ENCODE measurements at regions not wholly inside any gene's neighbourhood (a gene's known extent, or its start where the extent isn't known, plus 50 kb on each side); places are given as distances from the start of the nearest gene placed in this dataset.

DNA sequence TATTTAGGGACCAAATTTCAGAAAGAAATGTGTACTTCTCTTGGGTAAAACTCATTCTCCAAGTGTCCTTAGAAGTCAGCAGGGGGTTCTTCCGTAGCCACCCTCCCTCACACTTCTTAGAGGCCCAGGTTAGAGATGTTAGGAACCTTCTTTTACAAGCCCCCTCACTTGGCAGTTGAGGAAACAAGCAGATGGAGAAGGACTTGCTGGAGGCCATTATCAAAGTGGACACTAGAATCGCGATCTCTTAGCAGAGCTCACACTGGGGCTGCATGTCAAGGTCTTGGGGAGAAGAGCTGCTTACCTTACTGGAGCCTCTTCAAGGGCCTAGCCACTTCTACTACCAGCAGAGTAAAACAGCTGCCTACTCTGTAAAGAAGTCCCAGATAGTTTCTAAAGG lies 69.4 kb upstream of the POLG start:
- peaks cover 10% of the 10 kb centered on the region for H3K27me3 ChIP-seq
- DNase-seq, result no peak
- H3K4me1 ChIP-seq, result no peaks in the 10 kb centered on the region
- H3K9me3 ChIP-seq (replicated peaks), result no peaks in the 10 kb centered on the region
- no peak overlapping the region for H3K27ac ChIP-seq
- H3K4me3 ChIP-seq, result no peak overlapping the region
- no peaks in the 10 kb centered on the region for H3K36me3 ChIP-seq

DNA sequence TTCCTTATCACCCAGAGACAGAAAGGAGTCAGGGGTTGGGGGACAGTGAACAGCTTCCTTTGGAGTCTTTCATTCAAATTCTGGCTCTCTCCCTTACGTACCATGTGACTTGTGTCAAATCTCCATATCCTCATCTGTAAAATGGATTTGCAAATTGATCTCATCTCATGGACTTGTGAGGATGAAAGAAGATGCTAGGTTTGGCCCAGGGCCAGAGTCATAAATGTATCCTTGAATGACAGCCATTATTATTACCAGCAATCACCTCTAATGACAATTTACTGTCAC lies 67.8 kb upstream of the POLG start:
- Histone ChIP-seq H3K4me1 (no peaks in the 10 kb centered on the region), H3K9me3 (replicated peaks) (no peaks in the 10 kb centered on the region), H3K4me3 (no peak overlapping the region), H3K27me3 (peaks cover 14% of the 10 kb centered on the region), H3K36me3 (no peaks in the 10 kb centered on the region), H3K27ac (no peak overlapping the region)
- DNase-seq, result no peak

DNA sequence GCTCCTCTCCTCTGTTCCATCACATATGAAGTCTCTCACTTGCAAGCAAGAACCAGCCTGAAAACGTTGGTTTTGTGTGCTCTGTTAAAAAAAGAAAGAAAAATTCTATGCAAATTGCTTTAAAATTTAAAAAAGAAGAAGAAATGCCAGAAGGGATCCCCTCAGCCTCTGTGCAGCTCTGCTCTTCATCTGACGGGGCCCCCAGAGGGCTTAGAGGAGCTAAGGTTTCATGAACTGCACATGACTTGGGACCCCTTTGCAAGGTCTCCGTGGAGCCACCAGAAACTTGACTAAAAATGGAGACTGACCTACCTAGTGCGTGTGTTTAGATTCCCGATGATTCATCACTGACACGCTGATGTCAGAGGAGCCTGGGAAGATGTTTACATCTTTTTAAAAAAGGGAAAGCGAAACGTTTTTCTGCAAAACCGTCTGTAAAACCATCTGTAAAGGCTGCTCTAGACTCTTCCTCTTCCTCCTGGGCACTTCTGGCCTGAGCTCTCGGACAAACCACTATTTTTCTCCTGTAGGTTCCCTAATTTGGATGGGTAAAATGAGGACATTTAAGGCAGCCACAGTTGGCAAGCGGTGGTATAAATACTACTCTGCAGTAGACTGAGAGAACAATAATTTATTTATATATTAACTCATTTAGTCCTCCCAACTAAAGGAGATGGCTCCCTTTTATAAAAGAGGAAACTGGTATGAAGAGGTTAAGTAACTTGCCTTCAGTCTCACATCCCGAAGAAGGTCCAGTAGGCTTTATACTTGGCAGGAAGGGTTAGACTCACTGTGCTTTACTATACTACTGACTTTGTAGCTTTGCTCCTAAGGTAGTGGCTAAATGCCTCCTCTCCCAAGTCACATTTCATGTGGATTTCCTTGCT lies 67.2 kb upstream of the POLG start:
- DNase-seq, result no peak
- Histone ChIP-seq H3K4me1 (no peaks in the 10 kb centered on the region), H3K9me3 (replicated peaks) (no peaks in the 10 kb centered on the region), H3K27ac (no peak overlapping the region), H3K4me3 (no peak overlapping the region), H3K36me3 (no peaks in the 10 kb centered on the region), H3K27me3 (peaks cover 14% of the 10 kb centered on the region)

DNA sequence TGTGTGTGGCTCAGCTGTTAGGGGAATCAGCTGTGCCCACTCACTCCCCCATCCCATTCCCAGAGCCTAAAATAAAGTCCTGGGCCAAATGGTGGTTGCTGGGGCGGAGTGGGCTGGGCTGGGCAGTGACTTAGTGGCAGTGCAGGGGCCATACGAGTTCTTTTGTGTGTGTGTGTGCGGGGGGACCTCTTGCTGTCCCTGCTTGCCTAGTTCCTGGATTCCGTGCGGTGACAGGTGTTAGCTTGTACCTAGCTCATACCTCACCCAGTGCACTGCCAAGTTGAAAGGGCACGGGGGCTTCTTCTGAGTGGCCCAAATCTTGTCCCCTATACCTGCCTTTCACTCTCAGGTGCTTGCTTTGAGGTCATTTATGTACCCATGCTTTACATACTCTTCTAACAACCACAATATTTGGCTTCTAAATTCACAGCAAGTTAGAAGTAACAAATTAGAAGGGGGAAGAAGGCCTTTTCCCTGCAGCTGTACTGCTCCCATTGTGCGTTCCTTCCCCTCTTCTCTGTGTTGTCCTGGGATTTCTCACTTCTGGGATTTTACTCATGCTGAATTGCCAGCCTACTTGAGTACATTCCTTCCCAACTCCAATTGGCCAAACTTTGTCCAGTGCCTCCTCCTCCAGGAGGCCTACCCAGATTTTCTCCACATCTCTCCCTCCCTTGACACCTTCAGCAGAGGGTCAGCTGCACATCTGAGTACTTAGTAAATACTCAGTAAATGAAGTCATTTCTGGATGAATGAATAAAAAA lies 66.3 kb upstream of the POLG start:
- Histone ChIP-seq H3K4me1 (no peaks in the 10 kb centered on the region), H3K27me3 (peaks cover 14% of the 10 kb centered on the region), H3K9me3 (replicated peaks) (no peaks in the 10 kb centered on the region), H3K27ac (no peak overlapping the region), H3K36me3 (no peaks in the 10 kb centered on the region), H3K4me3 (no peak overlapping the region)
- DNase-seq, result no peak

DNA sequence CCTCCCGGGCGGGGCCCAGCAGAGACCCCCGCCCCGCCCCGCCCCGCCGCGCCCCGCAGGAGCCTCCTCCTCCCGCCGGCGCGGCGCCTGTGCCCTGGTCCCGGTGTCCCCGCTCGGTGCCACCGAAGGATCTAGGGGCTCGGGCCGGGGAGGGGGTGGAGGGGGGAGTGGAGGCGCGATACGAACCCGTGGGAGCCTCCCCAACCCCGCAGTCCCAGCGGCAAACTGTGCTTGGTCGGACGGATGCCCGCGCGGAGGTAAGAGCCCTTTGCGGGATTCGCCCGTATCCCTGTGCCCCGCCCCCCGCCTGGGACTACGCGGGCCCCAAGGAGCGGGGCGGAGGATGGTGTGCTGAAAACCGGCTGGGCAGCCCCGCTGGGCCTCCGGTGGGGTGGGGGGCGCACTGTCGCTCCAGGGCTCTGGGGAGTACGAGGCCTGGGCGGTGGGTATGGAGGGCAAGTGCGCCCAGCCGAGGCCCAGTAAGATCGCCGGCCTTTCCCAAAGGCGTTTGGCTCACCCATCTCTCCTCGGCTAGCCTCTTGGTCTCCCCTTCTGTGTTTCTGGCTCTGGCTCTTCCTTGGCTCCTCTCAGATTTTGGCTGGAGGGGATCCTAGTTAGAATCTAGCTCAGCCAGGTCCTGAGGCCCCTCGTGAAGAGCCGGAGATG lies 65.6 kb upstream of the POLG start:
- no peaks in the 10 kb centered on the region for H3K36me3 ChIP-seq
- no peak overlapping the region for H3K27ac ChIP-seq
- no peaks in the 10 kb centered on the region for H3K9me3 ChIP-seq (replicated peaks)
- H3K4me1 ChIP-seq, result no peaks in the 10 kb centered on the region
- peak overlapping the region; percentile 50 for H3K4me3 ChIP-seq
- H3K27me3 ChIP-seq, result peaks cover 14% of the 10 kb centered on the region
- no peak for DNase-seq

DNA sequence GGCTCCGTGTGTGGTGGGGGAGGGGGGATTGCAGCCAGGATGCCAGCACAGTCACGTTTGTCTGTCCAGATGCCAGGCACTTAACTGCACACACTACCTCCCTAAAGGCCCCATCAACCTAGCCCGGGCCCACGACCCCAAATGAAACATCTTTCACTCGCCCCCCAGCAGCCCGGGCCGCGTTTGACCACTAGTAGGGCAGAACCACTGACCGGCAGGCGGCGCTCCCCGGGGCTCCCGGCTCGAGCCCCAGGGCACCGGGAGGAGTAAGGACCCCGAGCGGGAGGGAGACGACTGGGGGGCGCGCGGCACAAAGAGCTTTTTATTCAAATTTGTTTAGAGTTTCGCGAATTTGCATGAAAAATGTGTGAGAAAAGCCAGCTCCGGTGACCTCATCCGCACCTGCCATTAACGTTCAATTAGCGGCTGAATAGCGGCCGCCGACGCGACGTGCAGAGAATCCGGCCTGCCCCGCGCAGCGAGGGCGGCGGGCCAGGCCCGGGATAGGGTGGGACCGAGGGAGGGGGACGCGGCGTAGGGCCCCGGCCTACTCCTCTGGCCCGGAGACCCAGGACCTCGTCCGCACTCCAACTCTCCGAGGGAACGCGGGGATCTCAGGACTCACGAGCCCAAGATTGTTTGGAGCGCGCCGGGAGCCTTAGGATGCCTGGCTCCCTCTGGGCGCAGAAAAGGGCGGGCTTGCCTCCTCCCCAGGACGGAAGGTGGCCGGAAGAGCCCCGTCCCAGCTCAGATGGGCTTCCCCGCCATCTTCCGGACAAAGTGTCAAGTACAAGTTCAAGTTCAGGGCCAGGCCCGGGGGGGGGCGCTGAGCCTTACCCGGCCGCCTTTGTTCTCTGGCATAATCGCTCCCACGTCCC lies 64.9 kb upstream of the POLG start:
- DNase-seq, result peak in 1 of 2 experiments; percentile 34
- Histone ChIP-seq H3K36me3 (no peaks in the 10 kb centered on the region), H3K27ac (no peak overlapping the region)

DNA sequence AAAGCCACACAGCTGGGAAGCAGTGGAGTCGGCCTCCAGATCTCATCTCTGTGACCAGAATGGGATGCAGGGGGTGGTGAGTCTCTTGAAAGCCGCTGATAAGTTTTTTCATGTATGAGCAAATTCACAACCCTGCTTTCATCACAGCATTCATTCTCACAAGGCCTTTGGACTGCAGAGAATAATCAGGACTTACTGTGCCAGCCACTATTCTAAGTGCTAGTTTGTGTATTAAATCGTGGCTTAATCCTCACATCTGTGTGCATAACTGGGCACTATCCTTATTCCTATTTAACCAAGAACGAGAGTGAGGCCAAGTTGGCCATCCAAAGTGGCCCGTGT lies 64.2 kb upstream of the POLG start:
- Histone ChIP-seq H3K27ac (no peak overlapping the region), H3K4me3 (no peak overlapping the region), H3K36me3 (no peaks in the 10 kb centered on the region), H3K27me3 (peaks cover 14% of the 10 kb centered on the region), H3K4me1 (no peaks in the 10 kb centered on the region), H3K9me3 (replicated peaks) (no peaks in the 10 kb centered on the region)
- no peak for DNase-seq

More for the DNA sequence above, 64.9 kb upstream of the POLG start:
- Histone ChIP-seq H3K4me1 (no peaks in the 10 kb centered on the region), H3K27me3 (peaks cover 14% of the 10 kb centered on the region), H3K4me3 (peak overlapping the region; percentile 50), H3K9me3 (replicated peaks) (no peaks in the 10 kb centered on the region)

DNA sequence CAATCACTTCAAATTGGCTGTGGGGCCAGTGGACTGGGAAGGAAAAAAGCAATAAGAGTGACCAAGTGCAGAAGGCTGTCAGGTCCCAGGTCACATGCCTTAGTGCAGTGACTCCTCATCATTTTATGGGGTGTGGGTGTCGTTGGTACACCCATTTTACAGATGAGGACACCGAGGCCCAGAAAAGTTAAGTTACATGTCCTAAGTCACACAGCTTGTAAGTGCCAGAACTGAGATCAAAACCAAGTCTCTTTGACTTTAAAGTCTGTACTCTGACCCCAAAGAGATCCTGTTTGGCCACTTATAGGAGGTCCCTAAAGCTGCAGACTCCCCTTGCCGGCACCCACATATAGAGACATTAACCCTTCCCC lies 63.0 kb upstream of the POLG start:
- Histone ChIP-seq H3K4me1 (no peaks in the 10 kb centered on the region), H3K27ac (no peak overlapping the region), H3K36me3 (no peaks in the 10 kb centered on the region), H3K4me3 (no peak overlapping the region), H3K27me3 (peaks cover 14% of the 10 kb centered on the region), H3K9me3 (replicated peaks) (no peaks in the 10 kb centered on the region)
- no peak for DNase-seq

DNA sequence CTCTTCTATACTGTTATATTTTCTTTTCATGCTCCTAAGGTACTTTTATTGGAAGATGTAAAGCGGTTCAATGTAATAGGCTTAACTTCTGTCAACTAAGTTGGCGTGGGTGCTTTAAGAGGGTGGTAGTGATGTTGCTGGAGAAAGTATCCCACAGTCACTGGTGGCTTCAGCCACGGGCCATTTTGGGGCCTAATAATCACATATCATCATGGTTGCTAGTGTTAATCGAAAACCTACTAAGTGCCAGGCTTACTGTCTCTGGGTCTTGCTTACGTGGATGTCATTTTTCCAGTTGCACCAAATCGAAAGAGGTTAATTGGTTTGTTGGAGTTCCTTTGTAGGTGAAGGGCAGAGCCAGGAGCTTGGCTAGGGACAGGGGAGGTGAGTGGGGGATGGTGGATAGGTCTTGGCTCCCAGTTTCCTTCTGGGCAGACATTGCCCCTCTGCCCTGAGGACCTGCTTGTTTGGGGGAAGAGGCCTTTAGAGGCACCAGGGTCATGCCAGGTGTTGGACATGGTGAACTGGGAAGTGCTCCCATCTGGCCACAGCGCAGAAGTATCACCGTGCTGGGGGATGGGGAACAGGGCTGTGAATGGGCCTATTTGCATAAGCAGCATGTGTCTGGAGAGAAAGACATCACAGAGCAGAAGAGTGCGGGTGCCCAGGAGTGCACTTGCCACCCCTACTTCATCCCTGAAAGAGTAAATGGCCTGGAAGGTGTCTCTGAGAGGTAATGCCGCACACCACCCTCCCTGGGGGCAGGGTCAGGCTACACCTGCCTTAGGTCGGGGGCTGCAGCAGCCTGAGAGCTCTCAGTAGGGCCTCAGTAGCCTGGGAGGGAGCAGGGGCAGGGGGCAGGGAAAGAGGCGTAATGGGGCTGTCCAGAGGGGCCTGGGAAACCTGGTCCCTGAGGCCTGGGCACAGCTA lies 62.4 kb upstream of the POLG start:
- H3K36me3 ChIP-seq, result no peaks in the 10 kb centered on the region
- H3K4me3 ChIP-seq, result no peak overlapping the region
- peaks cover 11% of the 10 kb centered on the region for H3K27me3 ChIP-seq
- no peaks in the 10 kb centered on the region for H3K4me1 ChIP-seq
- no peaks in the 10 kb centered on the region for H3K9me3 ChIP-seq (replicated peaks)
- DNase-seq, result no peak
- no peak overlapping the region for H3K27ac ChIP-seq

DNA sequence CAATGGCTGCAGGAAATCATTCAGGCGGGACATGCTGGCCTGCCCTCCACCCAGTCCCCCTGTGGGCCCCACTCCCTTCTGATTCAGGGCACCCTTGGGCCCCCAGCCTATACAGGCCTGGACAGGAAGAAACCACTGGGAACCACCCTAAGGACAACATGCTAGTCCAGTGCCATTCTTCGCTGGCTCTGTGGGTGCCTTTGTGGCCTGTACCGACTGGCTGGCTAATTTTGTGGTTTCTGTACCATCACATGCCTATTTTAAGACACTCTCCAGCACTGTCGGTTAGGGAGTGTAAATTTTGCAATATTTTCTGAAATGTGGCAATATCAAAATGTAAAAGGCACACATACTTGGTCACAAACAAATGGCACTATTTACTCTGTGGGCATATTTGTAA lies 61.4 kb upstream of the POLG start:
- H3K36me3 ChIP-seq, result no peaks in the 10 kb centered on the region
- H3K4me1 ChIP-seq, result no peaks in the 10 kb centered on the region
- no peak overlapping the region for H3K27ac ChIP-seq
- DNase-seq, result no peak
- H3K9me3 ChIP-seq (replicated peaks), result no peaks in the 10 kb centered on the region
- no peak overlapping the region for H3K4me3 ChIP-seq
- peaks cover 5% of the 10 kb centered on the region for H3K27me3 ChIP-seq

DNA sequence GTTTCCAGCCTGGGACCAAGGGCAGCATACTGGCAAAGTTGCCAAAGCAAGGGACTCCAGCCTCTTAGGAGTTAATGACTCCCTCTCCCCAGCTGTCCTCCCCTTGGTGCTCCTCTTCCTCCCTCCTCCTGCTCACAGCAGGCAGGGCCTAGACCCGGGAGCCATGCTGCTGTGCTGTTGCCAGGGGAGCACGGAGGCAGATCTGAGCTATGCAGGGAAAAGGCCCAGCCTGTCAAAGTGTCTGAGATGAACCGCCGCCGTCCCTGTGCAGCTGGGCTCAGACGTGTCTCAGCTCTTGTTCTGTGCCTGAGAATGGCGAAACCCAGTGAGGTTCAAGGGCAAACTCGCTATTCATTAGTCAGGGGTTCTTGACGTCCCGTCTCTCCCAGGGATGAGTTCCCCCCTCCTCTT lies 60.8 kb upstream of the POLG start:
- Histone ChIP-seq H3K27me3 (peaks cover 6% of the 10 kb centered on the region; the same call in 1 of the 2 replicates), H3K36me3 (no peaks in the 10 kb centered on the region), H3K4me1 (no peaks in the 10 kb centered on the region), H3K9me3 (replicated peaks) (no peaks in the 10 kb centered on the region), H3K27ac (no peak overlapping the region), H3K4me3 (no peak overlapping the region)
- DNase-seq, result no peak

DNA sequence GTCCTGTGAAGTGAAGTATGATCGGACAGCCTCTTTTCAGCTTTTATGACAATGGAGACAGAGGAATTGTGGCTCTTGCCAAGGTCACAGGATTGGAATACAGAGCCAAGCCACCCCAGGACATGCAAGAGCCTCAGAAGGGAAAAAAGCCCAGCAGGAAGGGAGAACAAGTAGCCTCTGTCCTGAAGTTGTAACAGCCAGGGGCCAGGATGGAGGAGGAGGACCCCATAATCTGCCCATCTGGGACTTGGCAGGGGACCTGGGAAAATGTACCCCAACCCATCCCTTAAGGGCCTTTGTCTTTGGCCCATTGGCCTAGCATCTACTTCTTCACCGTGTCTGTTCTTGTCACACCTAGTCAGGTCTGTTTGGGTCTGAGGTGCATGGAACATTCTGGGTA lies 60.4 kb upstream of the POLG start:
- peaks cover 8% of the 10 kb centered on the region; the same call in 1 of the 2 replicates for H3K27me3 ChIP-seq
- no peak overlapping the region for H3K4me3 ChIP-seq
- no peaks in the 10 kb centered on the region for H3K9me3 ChIP-seq (replicated peaks)
- no peak overlapping the region for H3K27ac ChIP-seq
- DNase-seq, result no peak
- H3K36me3 ChIP-seq, result no peaks in the 10 kb centered on the region
- no peaks in the 10 kb centered on the region for H3K4me1 ChIP-seq

DNA sequence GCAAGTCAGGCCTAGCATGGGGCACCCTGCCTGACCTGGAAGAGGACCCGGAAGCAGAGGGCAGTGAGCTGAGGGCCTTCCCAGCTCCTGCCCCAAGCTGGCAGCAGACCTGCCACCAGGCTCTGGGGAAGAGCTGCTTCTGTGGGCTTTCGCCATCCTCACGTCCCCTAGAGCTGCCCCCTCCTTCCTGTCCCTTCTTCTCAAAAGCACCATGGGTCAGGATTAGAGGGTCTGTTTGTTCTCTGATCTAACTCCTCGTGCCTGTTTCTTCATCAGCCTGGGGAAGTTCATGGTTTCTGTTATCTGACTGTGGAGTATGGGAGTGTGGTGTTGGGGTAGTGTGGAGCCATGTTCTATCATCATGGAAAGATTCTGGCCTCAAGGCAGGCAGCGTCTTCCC lies 58.4 kb upstream of the POLG start:
- H3K27ac ChIP-seq, result no peak overlapping the region
- no peaks in the 10 kb centered on the region for H3K9me3 ChIP-seq (replicated peaks)
- no peaks in the 10 kb centered on the region for H3K4me1 ChIP-seq
- H3K4me3 ChIP-seq, result no peak overlapping the region
- no peaks in the 10 kb centered on the region for H3K36me3 ChIP-seq
- DNase-seq, result no peak
- H3K27me3 ChIP-seq, result peaks cover 7% of the 10 kb centered on the region; the same call in 1 of the 2 replicates
